ENCODE measurements at regions not wholly inside any gene's neighbourhood (a gene's known extent, or its start where the extent isn't known, plus 50 kb on each side); places are given as distances from the start of the nearest gene placed in this dataset.
A peak's percentile ranks its signal among the peaks of the same experiment; 100 is the strongest.
"Not testable (repeated sequence)": the region's sequence is repeated elsewhere in the genome, so short reads cannot be mapped to it uniquely, and the experiment has no call there.

DNA sequence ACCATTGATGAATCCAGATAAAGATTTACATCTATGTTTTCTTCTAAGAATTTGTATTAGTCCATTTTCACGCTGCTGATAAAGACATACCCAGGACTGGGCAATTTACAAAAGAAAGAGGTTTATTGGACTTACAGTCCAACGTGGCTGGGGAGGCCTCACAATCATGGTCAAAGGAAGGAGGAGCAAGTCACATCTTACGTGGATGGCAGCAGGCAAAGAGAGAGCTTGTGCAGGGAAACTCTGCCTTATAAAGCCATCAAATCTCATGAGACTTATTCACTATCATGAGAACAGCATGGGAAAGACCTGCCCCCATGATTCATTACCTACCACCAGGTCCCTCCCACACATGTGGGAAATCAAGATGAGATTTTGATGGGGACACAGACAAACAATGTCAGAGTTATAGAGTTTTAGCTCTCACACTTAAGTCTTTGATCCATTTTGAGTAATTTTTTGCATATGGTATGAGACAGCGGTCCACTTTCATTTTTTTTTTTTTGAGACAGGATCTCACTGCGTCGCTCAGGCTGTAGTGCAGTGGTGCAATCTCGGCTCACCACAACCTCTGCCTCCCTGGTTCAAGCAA, 53.5 kb upstream of the JADE2 start:
- not testable (repeated sequence) for DNase-seq (ENCODE audit: low spot score)

DNA sequence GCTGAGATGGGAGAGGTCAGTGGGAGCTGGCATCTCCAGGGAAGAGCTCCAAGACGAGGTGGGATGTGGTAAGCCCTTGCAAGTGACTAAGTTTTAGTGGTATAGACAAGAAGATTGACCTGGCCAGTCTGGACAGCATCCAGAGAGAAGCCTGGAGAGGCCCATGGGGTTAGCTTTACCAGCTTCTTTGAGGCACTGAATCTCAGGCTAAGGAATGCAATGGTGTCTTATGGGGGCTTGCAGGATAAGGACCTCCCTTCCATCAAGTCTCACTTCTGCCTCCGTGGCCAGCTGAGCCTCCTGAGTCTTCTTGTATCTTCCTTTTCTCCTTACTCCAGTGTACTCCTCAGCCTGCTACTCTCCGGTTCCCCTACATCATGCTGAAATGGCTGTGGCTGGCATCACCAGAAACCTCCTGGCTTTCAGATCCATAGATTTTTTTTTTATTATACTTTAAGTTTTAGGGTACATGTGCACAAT, 56.5 kb upstream of the JADE2 start:
- no peak for DNase-seq (ENCODE audit: low spot score)

GRCh38 chr5:134467231-134467630, 55.5 kb upstream of the CDKN2AIPNL start:
- no peak for DNase-seq (ENCODE audit: low spot score)

DNA sequence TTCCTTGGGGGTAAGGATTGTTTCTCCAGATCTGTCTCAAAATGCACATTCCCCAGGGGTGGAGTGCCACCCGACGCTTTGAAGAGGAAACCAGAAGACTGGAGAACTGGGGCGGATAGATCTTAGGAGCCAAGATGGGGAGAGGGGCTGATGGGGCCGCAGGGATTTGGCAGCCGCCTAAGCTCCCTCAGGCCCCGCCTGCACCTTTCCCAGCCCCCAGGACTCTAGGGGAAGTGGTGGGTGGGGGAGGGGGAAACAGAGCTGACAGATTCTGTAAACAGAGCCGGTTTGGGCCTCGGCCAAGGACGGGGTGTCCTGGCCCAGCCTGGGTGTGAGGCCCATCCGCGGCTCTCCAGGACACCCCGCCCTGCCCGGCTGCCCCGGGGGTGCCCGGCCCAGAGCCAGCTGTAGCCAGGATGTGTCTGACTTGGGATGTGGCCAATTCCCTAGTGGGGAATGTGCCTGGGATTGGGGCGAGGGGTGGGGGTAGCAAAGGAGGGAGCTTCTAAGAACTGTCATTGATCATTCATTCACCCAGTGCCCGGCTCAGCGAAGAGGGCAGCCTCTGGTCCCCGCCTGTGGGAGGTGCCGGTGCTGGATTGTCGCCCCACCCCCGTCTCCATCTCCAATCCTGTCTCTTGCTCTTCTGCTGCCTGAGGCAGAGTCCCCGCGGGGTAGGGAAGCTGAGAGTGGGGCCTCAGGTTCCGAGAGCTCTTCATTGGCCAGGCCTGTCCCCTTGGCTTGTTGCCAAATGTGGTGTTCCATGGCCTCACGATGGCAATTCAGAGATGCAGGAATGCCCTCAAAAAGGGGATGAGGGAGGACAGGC, 54.8 kb upstream of the CDKN2AIPNL start:
- peak; percentile 53 for DNase-seq (ENCODE audit: low spot score)

DNA sequence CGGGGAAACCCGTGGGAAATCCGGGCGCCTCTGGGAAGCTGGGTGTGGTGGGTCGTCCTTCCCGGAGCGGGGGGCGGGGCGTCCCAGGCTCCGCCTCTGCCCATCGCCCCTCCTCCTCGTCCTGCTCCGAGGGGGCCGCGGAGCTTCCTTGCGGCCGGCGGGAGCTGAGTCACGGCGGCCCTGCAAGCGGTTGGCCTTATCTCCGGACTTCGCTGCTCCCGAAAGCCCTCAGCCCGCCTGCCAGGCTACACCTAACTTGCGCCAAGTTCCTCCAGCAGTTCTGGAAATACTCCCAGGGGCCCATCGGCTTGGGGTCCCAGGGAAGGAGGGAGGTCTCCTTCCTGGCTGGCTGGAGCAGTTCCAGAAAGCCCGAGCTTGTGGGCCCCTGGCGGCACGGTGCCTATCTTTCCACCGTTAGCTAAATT, 54.1 kb upstream of the CDKN2AIPNL start:
- DNase-seq (ENCODE audit: low spot score): peak; percentile 83

GRCh38 chr5:134464988-134465815, 53.5 kb upstream of the CDKN2AIPNL start:
- no peak for DNase-seq (ENCODE audit: low spot score)

DNA sequence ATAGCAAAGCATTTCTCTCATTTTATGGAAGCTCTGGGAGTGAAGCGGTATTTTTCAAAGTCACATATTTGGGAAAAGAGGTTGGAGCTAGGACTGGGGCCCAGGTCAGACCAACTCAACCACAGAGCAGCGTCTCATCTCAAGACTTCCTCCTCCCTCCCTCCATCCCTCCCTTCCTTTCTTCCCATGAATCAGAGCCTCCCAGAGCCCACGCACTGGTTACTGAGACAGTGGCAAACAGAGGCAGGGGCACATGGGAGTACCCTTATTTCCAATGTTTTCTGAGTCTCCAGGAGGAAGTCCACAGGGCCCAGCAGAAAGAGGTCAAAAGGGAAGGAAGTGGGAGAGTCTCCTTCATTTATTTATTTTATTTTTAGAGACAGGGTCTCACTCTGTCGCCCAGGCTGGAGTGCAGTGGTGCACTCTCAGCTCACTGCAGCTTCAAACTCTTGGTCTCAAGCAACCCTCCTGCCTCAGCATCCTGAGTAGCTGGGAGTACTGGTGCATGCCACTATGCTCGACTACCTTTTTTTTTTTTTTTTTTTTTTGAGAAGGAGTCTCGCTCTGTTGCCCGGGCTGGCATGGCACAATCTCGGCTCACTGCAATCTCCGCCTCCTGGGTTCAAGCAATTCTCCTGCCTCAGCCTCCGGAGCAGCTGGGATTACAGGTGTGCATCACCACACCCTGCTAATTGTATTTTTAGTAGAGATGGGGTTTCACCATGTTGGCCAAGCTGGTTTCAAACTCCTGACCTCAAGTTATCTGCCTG, 52.5 kb upstream of the CDKN2AIPNL start:
- no peak for DNase-seq (ENCODE audit: low spot score)

GRCh38 chr5:134463176-134463720, 51.6 kb upstream of the CDKN2AIPNL start:
- DNase-seq (ENCODE audit: low spot score): no peak

- no peak for DNase-seq (ENCODE audit: low spot score)
Measured at GRCh38 chr5:134462761-134463160, 51.1 kb upstream of the CDKN2AIPNL start.

- no peak for DNase-seq (ENCODE audit: low spot score)
Measured at GRCh38 chr5:134462047-134462575, 50.4 kb upstream of the CDKN2AIPNL start.

Data from kidney capillary endothelial cell (primary cell).